Activated CD4-positive, CD25-positive, alpha-beta regulatory T cell treated with anti-CD3 and anti-CD28 coated beads, Interleukin-2, amount 50 U/mL, for 24 hours (primary cell): ENCODE measurements at regions not wholly inside any gene's neighbourhood (a gene's known extent, or its start where the extent isn't known, plus 50 kb on each side); places are given as distances from the start of the nearest gene placed in this dataset.

Experiments used
- ATAC-seq, 2 donors: fragments of 150-1000 bp; cut with Tn5 transposase; one replicate each; pipeline ENCODE4 v1.10.0; 2021; ENCODE audit warnings: mild to moderate bottlenecking in 1 of 2, moderate library complexity in 1 of 2

DNA sequence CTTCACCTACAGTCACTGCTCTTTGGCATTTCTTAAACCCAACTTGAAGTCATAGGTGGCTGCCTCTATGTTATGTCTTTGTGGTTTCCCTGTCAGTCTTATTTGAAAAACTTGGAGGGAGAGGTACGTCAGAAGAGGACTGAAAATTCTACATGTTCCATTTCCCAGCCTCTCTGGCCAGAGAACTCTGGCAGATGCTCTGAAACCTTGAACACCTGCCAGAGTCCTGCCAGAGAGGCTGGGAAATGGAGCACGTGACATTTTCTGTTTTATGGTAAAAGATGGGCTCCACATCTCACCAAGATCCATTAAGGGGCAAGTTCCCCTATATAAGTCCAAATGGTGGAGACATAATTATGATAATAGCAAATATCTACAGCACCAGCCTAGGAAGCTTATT, 99.5 kb downstream of the MAFB start:
- ATAC-seq: no peak

DNA sequence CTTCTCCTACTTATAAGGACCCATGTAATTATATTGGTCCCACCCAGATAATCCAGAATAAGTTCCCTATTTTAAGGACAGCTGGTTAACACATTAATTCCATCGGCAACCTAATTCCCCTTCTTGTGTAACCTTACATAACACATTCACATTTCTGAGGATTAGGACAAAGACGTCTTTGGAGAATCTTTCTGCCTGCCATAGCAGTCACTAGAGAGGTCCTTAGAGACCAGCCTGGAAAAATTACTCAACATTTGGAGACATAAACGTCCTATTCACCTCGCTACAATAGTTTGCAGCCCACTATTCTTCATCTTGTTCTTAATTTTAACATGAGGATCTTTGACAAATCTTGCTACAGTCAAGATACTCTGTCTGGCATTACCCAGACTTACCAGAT, 100.1 kb downstream of the MAFB start:
- no peak for ATAC-seq

DNA sequence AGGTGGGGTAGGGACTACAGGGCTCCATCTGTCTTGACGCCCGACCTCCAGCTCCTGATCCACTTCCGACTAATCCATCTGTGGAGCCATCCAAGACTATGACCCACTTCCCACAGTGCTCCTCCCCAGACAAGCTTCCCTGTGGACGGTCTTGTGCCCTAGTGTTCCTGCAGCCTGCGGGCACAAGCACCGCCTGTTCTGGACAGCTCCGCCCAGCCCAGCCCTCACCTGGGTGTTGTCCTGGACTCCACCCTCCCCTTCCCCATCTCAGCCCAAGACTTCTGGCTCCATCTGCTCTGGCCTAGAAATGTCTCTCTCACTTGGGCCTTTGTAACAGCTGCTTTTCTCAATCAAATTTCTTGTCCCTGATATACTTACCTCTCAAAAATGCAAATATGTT, 102.0 kb downstream of the MAFB start:
- no peak for ATAC-seq

DNA sequence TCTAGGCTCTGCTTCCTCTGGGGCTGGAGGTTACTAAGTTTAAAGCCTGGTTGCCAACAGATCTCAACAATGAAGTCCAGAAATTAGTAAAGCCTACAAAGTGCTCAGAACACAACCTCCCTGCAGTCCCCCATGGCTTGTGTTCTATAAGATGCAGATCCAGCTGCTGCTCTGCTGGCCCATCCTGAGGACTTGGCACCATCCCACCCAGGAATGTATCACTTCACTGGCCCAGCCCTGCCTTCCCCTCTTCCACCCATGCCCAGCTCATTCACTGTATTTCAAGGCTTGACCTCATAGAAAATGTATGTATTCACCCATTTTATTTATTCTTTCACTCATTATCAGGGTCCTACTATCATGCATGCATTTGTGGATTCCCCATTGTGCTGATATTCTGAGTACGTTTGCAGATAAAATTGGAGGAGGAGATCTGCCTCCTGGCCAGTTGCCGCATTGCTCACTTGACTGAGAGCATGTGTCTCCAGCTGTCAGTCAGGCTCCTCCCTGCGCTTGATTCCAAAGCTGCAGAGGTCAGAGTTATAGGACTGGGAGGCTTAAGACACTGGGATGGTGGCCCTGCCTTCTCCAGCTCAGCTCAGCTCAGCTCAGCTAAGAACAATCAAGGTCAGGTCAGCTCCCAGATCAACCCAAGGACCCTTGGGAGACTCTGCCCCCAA, 104.8 kb downstream of the MAFB start:
- ATAC-seq: no peak

DNA sequence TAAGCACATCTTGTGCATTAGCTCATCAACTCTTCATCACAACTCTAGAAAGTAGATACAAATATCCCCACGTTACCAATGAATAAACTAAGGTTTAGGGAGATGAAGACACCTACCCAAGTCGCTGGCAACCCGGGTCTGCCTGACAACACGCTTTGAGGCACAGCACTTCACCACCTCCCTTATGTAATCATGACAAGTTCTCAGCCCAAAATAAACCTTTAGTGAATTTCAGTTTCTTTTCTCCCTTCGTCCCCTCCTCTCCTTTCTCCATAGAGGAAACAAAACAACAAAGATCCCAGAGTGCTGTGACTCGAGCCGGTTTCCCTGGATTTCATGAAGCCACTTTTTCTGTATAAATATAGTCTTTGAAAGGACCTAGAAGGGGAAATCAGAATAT, 105.4 kb downstream of the MAFB start:
- ATAC-seq: no peak

DNA sequence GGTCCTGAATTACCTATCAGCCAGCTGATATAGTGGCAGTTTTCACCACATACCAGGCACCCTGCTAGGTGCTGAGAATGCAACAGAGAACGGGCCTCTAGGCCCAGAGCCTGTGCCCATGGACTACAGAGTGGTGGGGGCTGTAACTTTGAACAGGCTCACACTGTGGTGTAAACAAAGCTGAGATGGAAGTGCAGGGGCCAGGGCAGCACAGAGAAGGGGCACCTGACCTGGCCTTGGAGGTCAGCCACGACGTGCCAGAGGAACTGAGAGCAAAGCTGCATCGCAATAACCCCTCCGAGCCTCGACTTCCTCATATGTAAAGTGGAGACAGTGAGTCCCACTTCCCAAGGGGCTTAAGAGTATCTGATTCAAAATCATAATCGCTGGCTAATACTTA, 105.8 kb downstream of the MAFB start:
- ATAC-seq: no peak

DNA sequence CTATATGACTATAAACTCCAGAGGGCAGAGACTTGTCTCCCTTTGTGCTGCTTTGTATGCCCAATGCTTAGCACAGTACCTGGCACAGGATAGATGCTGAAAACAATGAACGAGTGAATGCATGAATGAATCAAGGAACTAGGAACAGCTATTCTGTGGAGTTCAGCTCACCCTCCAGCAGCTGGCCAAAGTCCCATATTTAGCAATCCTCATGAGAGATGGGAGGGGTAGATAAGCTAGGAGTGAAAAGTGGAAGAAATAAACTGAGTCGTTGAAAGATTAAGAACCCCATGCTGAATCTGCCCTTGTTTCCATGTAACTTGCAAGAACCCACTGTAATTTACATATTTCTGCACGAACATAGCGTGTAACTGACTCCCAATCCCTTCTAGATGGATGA, 106.5 kb downstream of the MAFB start:
- no peak for ATAC-seq

DNA sequence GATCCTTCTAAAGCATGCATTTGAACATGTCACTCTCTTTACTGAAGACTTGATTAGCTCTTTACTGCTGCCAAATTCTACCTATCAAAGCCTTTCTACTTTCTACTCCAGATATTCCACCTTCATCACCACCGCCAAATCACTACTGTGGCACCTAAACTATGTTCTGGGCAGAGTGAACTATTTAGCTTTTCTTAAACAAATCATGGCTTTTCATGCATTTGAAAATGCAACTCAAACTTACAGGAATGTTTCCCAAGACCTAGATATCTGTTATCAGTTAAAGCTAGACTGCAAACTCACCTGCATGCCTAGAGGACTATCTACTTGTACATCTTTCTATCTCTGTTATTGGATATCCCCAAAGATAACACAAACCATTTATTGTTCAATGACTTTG, 109.3 kb downstream of the MAFB start:
- no peak for ATAC-seq

DNA sequence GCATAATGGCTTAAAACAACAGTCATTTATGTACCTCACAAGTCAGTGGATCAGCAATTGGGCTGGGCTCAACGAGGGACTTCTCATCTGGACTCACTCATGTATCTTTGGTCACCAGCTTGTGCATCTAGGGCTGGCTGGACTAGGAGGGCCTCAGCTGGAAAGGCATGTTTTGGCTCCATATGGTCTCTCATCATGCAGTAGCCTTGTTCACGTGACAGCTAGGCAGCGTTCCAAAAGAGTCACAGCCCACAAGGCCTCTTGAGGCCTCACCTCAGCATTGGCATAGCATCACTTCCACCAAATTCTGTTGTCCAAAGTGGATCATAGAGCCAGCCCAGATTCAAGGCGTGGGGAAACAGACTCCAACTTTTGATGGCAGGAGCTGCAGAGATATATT, 110.1 kb downstream of the MAFB start:
- no peak for ATAC-seq

DNA sequence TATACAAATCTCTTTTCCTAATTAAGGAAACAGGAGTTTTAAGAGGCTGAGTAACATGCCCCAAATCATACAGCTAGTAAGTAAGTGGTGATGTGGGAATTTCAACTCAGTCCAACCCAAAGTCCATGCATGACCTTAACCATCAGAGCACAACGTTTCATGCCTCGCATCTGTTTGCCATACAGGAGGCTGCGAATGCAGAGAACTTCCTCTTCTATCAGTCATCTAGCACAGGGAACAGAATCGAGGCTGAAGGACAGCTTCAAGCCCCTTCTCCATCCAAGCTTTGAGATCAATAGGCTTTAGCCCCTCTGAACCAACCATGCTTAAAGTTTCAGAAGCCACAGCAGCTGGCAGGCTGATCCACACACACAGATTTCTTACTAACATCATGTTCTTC, 113.2 kb downstream of the MAFB start:
- ATAC-seq: no peak

DNA sequence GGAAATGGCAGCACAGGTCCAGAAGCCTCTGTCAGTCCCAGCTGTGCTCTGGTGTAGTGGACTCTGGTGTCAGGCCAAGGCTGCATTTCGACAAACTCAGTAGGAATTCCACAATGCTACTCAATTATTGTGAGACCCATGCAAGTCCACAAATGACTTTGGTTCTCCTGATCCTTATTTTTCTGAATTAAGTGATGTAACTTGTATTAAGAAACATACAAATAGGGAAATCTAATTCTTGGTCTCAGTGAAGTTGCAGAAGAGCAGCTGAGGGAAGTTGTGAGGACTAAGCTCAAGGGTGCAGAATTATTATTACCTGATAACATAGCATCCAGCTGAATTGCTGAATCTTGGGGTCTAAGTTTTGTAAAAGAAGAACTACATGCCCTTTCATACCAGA, 116.8 kb downstream of the MAFB start:
- ATAC-seq: no peak

DNA sequence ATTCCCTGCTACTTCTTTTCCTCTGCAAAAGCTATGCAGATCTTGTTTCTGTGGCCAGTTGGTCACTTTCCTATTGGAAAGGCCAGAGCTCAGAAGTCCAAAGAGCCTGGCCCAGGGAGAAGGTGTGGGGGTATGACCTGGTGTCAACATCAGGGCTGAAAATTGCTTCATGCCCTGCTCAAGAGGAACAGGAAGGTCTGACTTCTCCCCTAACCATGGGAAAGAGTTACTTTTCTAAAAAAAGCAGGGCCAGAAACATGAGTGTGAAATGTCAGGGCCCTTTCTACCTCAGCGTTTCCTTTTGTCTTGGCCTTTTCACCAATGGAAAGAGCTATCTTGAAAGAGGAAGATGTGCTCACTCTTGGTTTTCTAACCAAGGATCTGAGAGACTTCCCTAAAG, 117.4 kb downstream of the MAFB start:
- no peak for ATAC-seq

DNA sequence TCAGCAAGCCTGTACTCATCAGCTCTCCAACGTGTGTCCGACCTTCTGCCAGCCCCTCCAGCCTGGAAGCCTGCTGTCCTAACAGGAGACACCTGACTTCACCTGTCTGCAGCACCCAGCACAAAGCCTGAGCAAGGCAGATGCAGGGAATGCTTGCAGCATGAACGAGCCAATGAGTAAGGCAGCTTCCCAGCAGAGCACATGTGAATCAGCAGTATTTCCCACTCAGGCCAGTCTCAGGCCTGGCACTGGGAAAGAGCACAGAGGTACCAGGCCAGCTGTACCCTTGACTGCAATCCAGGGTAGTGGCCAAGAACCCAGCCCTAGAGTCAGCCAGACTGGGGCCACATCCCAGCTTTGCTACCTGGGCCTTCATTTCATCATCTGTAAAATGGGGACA, 120.8 kb downstream of the MAFB start:
- ATAC-seq: no peak

DNA sequence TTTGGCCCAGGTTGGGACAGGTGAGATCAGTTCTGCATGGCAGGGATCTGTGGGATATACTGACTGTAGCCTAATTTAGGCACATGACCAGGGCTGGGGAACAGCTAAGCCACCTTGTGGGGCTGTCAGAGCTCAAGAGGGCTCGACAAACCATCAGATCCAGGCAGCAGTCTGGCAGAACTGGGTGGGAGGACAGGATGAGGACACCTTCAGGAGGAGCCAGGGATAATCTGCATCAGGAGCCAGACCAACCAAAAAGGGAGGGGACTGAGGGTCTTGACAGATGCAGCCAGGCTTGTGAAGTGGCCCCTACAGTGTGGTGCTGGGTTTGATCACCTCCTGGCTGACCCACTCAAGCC, 123.4 kb downstream of the MAFB start:
- no peak for ATAC-seq

DNA sequence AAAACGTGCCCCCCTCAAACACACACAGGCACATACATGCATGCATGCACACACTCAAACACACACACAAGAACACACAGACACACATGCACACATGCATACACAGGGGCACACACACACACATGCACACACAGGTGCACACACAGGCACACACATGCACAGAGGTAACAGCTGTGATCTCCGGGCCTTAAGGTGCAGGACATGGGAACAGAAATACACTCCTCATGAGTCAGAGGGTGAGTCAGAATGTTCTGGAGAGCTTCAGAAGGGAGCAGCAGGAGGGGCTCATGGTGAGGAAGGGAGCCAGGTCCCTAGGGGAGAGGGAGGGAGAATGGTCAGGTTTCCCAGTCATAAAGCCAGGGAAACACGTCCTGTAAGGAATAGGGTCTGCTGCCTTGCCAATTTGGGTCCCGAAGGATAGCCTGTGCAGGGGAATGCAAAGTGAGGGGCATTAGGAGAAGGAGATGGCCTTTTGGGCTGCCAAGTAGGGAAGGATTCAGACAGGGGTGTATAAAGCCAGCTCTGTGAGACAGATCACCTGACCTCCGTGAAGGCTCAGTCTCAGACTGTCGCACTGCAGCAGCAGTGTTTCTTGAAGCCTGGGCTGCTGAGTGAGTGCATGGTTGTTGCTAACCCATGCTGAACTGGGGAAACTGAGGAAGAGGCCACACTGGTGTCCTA, 123.9 kb downstream of the MAFB start:
- ATAC-seq: no peak

DNA sequence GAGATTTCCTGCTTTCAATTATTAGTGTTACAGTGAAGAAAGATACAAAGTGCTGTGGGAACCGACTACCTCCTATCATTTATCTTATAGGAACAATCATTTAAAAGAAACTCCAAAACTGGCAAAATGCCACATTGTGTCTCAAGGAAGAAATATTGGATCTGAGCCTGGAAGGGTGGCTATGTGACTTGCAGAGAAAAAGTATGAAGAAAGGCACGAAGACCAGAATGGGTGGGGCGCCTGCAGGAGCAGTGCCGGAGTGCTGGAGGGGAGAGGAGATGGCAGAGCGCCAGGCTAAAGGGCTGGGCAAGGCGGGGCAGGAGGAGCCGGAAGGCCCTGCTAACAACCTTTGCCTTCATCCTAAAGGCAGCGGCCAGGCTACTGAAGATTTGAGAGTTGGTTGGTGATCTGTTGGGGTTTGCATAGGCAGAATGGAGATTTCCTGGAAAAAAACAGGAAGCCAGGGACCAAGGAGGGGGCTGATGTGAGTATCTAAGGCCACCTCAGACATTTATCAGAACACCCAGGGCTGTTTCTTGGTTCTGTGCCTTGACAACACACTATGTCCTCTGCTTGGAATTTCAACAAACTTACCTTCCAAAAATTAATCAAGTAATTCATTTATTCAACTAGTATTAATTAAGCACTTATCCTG, 125.6 kb downstream of the MAFB start:
- no peak for ATAC-seq

DNA sequence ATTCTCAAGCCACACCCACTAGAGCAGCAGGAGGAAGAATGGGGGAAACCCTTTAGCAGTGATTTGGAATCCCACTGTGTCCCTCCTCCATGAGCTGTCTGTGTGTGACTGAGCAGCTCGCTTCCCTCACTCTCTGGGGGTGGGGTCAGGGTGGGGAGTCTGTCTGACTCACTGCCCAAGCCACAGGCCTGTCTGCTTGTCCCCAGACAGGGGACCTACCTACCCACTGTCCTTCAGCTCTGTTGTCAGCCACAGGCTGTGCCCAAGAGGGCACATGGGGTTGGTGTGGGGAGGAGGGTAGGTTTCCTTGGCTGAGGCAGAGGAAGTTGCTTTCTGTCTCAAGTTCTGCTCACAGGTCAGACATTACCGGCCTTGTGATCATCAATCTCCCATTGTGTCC, 127.0 kb downstream of the MAFB start:
- ATAC-seq: no peak

DNA sequence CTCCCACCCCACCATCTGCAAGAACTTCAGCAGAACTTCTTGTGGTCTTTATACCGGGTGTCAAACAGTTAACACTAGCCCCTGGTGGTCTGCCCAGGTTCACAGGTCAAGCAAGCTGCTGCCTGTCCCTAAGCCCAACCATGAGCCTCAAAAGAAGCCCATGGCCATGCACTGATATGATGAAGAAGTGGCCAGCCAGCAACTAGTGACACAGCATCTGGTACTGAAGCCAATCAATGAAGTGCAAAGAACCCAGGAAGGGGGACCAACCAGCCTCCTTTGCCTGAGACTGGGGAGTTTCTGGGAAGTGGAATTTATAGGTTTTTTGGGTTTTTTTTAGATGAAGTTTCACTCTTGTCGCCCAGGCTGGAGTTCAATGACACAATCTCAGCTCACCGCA, 127.8 kb downstream of the MAFB start:
- no peak for ATAC-seq

DNA sequence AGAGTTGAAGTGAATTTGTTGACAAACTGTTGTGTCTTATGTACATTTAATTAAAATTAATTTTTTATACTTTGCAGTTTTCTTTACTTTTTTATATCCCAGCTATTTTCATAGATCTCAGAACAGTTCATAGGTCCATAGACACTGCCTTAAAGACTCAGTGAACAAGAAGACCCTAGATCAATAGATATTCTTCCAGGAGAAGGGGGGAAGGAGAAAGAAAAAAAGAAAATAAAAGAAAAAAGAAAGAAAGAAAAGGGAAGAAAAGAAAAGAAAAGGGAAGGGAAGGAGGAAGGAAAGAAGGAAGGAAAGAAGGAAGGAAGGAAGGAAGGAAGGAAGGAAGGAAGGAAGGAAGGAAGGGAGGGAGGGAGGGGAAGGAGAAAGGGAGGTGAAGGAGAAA, 130.8 kb downstream of the MAFB start:
- ATAC-seq: no peak

DNA sequence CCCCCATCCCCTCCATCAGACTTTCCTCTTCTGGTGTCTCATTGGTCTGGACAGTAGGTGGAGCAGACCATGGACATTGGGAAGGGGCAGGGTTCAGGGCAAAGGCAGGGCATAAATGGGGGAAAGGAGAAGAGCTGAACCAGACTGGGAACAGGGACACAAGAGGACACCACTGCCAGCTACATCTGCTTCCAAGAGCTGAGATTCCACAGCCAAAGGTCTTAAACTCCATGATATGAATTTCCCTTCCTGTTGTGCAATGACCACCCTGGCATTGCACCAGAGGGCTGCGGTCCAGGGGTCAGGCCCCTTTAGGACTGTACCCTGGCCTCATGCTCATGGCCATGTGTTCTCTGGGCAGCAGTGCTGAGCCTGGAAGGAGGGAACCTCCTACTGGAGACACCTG, 137.9 kb downstream of the MAFB start:
- no peak for ATAC-seq

DNA sequence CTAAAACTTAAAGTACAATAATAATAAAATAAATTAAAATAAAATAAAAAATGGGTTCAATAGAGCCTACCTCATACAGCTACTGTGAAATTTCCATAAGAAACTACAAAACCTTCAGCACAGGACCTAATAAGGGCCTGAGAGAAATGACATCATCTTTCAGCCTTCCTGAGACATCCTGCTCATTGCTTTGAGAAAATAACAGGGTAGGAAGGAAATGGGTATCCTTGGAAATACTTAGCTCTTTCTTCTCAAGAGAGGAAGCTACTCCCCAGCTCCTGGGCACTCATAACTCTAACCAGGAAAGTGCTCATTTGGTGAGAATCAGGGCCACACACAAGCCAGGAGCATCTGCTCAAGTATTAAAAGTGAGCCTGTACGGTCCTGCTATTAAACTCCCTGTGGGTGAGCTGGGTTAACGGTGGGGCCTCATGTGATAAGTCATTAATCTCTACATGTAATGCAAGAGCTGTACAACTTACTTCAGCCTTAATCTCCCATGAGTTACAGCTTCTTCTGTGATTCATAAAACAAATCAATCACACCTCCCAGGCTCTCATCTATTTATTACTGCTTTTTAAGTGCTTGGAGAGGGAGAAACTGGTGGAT, 141.4 kb downstream of the MAFB start:
- no peak for ATAC-seq

DNA sequence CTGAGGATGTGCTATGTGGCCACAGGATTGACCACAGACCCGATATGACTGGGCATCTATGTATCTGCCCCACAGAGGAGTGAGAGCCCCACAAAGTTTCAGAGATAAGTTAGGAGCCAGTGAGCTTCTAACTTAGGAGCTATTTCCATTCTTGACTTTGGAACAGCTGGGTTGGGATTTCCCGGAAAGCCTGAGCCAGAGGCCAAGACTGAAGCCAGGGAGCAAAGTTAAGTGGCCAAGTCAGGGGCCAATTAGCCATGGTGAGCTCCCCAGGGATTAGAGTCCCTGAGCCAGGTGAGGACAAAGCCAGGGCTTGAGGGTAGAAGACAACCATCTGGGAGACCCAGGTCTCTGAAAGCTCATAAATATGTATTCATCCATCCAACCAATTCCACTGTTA, 143.6 kb downstream of the MAFB start:
- ATAC-seq: no peak

DNA sequence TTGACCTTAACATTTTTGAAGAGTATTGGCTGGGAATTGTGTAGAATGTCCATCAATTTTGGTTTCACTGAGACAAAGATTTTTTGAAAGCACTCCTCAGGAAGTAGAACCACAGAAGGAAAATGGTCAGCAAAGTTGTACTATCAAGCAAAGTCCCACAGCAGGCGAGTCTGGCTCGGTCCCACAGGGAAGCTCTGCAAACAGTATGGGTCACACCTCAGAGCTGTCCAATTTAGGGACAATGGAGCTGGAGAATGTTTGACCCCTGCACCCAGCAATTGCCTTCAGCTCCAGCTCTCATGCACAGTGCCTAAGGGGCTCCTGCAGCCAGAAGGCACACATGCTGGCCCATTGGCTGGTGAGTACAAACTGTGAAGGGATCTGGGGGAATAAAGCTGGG, 147.0 kb downstream of the MAFB start:
- ATAC-seq: no peak

DNA sequence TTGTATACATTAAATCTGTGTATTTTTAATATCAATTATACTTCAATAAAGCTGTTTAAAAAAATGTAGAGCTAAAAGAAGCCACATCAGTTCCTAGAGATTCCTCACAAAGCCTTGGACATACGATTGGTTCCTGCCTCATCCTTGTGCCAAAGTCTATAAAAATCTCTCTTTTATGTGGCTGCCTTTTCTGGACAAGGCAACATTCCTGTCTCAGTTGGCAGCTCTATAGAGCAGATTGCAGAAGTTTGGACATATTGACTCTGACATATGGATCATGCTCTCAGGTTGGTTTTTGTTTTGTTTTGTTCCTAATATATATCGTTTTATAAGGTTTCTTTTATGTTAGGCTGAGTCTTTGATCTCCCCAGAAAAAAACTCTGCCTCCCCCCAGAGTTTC, 148.9 kb downstream of the MAFB start:
- no peak for ATAC-seq
